GM18520 (cell line): ENCODE measurements at regions not wholly inside any gene's neighbourhood (a gene's known extent, or its start where the extent isn't known, plus 50 kb on each side); places are given as distances from the start of the nearest gene placed in this dataset.

Experiments
- ATAC-seq: cut with Tn5 transposase; IDR thresholded peaks from one replicate; pipeline ENCODE4 v1.9.1; 2021; ENCODE audit not compliant: unreplicated experiment

DNA sequence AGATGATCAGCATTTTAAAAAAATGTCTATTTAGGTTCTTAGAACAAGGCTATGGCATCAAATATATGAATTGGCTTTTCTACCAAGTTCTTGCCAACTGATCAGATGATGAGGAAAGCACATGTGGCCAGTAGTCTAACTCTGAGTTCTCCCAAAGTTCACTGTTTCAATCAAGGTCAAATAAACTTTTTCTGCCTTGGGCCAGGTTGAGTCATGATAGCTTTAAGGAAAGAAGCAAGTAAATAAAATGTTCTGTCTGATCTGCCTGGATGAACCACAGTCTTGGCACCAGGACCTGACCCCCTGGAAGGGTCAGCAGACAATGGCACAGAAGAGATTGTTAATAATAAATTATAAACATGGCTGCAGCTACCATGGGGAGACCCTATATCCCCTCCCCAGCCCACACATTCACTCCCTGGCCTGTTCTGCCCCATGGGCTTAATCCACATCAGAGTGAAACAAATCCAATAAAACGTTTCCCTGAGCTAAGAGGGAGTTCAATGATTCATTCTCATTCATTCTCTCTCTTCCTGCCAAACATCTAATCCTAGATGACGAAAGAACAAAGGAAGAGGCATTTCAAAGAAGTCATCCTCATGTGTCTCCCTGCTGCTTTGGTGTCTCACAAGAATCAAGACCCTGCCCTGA, 661.6 kb downstream of the DHX35 start:
- no peak for ATAC-seq

DNA sequence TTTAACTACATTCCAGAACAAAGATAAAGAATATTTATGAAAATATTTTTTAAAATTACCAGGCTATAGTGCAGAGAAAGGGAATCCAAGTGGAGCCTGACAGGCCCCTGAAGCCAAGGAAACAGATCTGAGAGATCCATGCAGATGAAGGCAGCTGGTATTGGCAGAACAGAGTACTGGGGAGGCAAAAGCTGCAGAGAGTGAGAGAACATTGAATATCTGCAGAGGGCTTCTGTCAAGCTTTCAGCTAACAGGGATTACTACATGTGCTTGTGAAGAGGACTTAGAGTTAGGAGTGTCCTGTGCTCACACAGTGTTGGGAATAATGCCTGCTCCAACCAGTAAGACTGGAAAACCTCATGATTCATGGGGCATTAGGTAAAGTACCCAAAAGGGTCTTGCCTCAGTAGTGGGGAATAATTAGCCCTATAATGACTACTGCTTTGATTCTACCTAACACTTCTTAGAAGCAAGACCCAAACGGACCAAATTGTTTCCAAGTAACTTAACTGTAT, 657.2 kb downstream of the DHX35 start:
- no peak for ATAC-seq

DNA sequence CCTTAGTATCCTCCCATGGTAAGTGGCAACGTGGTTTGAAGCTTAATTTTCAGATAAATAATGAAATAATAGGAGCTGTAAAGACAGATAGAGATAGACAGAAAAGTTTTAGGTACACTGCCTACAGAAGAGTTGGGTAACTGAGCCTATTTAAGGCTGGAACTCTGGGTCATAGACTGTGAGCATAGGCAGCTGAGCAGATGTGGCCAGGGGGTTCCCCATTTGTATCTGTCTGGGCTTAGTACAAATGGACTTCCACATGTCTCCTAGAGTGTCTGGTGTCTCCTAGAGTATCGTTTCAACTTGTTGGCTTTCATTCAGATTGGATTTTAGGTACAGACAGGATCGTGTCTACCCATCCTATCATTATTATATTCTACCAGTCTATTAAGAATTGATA, 649.8 kb downstream of the DHX35 start:
- no peak for ATAC-seq

DNA sequence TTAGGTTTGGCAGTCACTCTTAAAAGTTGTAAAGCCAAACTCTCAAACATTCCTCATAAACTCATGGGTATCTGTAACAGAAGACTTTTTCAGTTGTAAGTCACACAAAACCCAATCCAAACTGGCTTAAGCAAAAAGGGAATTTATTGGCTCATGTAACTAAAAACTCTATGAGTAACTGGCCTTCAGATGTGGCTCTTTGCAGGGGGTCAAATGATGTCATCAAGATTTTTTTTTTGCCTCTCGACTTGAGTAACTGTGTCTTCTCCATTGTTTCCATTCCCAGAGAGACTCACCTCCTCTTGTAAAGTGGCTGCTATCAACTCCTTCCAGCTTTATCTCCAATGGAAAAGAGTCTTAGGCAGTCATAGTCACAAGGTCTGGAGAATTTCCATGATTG, 645.0 kb downstream of the DHX35 start:
- ATAC-seq: no peak

DNA sequence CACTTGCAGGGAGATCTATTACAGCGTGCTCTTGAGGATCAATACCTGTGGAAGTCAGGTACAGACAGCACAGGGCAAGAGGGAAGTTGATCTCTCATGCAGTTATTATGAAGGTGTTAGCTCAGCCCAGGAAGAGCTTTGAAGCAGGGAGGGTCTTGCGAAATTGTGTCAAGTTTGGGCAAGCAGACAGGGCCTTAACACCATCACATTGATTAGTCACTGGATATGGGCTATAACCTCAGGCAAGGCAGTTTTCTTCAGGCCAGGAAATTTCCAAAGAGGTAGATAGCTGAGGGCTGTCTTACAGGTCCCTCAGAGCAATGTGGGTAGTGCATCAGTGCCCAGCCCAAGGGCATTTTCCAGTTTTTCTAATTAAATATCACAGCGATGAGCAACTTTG, 643.8 kb downstream of the DHX35 start:
- no peak for ATAC-seq

DNA sequence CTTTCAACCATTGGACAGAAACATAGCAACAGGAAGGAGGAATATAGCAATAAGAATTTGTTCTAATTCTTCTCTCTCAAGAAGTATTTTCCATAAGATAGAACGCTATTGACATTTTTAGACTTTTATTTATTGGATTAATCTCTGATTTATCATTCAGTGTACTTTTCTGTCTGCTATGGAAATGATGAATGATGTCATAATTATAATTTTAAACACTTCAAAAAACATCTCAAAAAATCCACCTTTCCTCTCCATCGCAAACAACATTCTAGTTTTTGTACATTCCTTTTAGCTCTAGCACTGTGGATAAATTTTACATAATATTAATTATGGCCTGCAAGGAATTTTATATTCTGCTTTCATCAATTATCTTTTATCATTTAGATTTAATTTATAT, 643.2 kb downstream of the DHX35 start:
- ATAC-seq: no peak

DNA sequence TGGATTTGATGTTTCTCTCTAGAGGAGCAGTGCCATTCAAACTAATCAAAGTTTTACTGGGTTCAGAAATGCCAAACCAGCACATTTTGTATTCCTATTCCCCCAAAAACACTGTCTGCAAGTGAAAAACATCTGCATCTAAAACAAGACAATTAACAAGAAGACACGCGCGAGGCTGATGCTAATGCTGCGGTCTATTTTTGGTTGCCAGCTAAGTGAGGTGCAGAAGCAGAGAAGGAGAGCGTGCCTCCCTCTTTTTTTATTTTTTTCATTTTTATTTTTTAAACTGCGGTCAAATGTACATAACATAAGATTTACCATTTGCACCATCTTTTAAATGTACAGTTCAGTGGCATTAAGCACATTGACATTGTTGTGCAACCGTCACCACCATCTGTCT, 641.1 kb downstream of the DHX35 start:
- ATAC-seq: no peak

DNA sequence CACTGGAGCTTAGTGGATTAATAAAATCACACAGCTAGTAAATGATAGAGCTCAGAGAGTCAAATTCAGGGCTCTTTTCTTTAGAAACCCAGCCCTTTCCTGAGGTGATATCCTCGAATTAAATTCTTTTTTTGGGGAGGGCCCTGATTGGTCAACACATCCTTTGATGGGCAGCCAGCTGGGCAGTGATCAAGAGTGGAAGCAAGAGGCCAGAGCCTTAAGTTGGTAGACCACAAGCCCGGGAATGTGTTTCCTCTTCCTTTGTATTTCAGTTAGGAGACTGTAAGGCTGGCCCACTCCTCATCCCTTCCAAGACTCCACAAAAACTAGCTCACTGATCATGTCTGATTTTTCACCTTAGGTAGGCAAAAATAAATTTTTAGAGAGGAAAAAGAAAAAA, 640.5 kb downstream of the DHX35 start:
- ATAC-seq: no peak

DNA sequence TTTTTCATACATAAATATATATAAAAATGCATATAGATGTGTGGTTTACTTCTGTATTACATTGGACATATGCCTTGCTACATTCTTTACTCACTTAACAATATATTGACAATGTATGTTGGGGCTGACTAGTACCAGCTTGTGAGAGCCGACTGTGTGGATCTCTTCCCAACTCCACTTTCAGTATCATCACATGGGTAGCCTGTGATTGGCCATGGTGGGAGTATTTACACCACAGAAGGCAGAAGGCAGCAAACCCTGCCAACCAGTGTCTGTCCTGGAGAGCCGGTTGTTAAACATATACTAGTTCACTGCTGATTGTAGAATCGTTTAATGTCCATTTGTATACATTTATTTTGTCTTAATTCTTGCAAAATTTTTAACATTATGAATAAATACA, 638.7 kb downstream of the DHX35 start:
- no peak for ATAC-seq

DNA sequence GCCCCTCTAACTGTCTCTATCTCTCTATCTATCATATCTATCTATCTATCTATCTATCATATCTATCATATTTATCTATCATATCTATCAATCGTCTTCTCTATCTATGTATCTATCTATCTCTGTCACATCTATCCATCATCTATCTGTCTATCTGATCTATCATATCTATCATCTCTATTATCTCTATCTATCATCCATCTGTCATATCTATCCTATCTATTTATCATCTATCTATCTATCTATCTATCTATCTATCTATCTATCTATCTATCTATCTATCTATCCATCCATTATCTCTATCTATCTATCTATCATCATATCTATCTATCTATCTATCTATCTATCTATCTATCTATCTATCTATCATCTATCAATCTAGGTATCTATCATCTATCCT, 638.0 kb downstream of the DHX35 start:
- no peak for ATAC-seq

DNA sequence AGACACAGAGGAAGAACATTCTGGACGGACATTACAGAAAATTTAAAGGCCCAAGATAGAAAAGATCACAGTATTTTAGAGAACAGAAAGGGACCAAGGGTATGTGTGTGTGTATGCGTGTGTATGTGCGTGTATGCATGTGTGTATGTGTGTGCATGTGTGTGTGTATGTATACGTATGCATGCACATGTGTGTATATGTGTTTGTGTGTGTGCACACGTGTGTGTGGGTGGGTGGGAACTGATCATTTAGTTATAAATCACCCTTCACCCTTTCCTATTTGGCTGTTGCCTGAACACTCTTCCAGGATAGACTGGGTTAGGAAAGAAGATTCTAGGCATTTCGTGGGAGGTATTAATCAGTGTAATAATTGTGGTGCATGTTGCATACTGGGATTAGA, 634.4 kb downstream of the DHX35 start:
- ATAC-seq: no peak

DNA sequence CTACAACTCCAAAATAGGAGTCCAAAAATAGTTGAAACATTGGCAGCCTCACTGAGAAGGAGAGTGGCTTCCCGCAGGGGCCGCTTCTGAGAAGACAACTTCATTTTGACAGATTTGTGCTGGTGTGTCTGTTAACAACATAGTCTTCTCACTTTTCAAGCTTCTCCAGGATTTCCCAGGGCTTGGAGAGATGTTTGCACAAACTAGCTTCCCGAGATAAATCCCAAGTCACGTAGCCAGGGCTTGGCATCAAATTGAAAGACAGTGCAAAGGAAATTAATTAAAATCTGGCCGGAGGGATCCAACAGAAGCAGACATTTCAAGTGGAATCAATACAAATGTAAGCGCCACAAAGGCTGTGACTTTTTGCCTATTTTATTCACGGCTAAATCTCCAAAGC, 630.2 kb downstream of the DHX35 start:
- ATAC-seq: no peak

DNA sequence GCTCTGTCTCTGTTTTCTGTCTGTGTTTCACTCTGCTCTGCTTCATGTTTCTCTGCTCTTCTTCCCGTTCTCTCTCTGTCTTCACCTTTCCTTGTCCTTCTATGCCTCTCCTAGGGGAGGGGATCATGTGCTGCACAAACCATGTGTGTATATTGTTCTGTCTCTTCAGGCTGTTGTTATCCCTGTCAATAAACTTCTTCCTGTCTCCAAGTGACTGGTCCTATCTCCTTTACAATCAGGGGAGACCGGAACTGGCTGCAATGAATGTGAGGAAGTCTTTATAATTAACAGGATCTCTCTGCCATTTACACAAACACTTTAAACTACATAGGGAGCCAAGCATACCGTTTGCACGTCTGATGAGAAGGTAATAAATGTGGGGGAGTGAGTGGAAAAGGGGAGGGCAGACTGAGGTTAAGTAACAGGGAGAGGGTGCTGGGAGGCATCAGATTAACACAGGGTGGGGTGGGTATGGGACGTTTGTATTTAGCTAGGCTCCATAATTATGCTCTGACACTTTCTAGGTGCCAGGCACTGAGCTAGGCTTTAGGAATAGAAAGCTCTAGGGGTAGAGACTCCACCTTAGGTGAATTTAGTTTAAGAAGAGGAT, 626.1 kb downstream of the DHX35 start:
- no peak for ATAC-seq

DNA sequence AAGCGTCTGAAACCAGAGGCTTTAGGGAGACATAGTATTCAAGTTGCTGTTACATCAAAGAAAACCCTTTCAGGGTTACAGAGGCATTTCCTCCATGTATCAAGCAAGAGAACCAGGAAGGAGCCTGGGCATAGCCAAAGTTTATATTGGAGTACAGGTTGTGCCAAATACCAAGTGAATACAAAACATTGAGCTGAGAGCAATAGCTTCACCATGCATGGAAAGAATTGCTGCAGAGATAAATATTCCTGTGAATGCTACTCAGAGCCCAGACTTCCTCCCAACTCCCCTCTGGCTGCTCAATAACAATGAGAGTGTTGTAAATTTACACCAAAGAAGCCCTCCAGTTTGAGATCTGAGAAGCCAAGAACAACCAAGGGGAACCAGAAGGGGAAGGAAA, 618.9 kb downstream of the DHX35 start:
- ATAC-seq: no peak

DNA sequence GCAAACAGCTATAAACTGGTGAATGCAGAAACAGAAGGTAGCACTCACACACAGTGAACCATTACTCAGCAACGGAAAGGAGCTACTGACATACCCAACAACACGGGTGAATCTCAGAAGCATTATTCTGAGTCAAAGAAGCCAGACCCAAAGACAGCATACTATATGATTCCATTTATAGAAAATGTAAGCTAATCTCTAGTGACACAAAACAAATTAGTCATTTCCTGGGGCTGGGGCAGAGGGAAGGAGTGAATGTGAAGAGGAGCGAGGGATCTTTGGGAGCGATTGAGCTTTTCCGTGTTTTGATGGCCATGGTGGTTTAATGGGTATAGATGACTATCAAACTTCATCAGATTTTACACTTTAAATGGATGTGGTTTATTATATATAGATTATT, 614.6 kb downstream of the DHX35 start:
- ATAC-seq: no peak

DNA sequence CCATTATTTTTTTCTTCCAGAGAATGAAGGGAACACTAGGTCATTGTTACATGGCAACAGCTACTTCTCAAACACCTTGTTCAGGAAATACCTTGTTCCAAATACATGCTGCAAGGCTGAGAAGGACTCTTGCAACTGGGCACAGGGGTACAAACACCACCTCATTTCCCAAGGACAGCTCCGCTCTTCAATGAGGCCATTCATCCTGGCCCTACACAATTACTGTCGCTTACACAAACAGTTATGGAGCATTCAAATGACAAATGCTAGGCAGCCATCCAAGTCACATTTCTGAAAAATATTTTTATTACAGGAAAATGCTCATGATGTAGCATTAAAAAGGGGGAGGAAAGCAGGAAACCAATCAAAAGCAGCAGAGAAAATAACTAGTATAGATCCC, 611.9 kb downstream of the DHX35 start:
- ATAC-seq: no peak

DNA sequence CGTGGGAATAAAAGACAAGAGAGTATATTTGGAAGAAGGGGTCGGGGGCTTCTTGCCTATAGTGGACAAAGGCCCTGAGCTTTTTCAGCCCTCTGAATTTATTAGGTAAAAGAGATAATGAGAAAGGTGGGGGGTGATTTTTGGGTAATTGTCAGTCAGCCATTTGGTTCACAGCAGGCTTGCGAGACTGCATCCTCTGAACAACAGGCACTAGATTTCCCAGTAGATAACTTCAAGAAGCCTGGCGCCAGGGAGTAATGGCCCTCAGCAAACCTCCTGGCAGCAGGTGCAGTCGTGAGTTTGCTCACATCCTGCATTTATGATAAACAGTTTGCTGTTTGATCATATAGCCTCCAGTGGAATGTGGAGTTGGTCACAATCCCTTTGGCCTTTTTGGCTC, 609.0 kb downstream of the DHX35 start:
- ATAC-seq: no peak

DNA sequence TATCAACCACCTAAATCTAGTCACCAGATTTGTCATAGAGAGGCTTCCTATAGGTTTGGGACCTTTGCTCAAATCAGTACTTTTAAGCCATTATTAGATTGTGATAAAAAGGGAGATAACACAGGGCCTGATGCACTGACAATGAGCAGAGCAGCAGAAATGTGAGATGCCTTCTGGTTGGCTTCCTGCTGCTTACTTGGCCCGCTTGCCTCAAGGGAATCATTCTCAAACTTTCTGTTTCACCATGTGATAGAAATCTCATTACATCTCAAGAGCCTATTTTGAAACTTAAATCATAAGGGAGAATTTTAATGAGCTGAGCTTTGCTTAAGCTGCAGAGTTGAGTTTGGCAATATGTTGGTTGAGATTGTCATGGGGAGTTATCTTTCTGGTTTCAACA, 606.0 kb downstream of the DHX35 start:
- ATAC-seq: peak; percentile 45

DNA sequence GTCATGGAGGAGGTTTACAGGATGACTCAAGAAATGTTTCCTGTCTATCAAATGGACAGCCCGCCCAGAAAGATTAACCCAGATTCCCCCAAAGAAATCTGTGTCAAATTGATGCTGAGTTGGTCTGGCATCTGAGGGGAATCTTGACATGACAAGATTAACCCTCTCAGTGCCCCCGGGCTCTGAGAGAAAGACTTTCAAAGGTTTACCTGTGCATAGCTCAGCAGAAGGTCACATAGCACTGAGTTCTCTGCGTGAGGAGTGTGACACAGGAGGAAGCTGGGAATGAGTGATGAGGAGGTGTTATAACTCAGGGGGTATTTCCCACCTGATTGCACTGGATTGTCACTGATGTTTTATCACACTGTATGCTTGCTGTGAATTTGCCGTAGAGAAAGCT, 601.2 kb downstream of the DHX35 start:
- peak; percentile 47 for ATAC-seq

DNA sequence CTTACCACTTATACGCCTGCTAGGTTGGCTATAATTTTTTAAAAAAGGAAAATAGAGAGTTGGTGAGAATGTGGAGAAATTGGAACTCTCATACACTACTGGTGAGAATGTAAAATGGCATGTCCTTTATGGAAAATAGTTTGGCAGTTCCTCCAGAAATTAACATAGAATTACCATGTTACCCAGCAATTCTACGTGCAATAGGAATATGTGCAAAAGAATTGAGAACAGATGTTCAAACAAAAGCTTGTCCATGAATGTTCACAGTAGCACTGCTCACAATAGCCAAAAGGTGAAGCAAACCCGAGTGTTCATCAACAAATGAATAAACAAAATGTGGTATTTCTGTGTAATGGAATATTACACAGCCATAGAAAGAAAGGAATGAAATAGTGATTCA, 592.2 kb downstream of the DHX35 start:
- no peak for ATAC-seq

DNA sequence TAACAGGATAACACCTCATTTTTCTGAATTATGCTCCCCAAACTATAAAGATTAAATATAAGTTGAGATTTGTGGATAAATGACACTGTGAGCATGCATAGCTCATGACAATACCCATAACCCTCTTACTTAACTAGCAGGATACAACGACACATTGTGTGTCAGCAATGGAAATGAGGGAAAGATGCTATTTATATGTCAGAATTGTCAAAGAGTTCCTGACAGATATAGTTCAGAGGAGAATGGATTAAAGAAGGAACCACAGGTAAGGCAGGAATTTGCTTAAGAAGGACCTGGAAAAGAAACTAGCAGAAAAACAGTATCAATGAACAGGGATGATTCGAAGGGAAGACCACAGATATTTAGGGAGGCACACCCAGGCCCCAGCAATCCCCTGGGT, 591.0 kb downstream of the DHX35 start:
- ATAC-seq: no peak

DNA sequence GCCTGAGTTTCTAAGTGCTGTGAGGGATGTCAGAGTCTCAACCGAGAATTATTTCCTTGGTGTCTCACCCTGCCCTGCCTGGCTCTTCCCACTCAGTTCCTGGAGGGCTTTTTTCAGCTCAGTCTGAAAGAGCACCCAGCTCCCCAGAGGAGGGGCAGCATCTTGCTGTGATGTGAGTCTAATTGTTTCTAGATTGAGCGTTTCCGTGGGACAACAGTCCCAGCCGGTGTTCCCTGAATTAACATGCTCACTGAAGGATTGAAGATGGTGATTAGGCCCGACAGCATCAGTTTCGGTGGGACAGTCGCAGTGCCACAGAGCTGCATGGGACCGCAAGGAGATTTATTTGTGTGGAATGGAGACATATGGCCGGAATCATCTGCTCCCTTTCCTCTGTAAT, 587.6 kb downstream of the DHX35 start:
- ATAC-seq: no peak
